Thyroid gland (tissue), 4 donors: ENCODE measurements at regions not wholly inside any gene's neighbourhood (a gene's known extent, or its start where the extent isn't known, plus 50 kb on each side); places are given as distances from the start of the nearest gene placed in this dataset.
"Not testable (repeated sequence)": the region's sequence is repeated elsewhere in the genome, so short reads cannot be mapped to it uniquely, and the experiment has no call there.

Experiments used
- DNase-seq, 2 donors: peaks; one replicate each; pipeline ENCODE4 v3.0.0-alpha.2; 2019
- H3K27ac ChIP-seq, 3 donors: fragments of 200-600 bp; sonication (generic); 1 replicate in 2 of 3; 2 replicates in 1 of 3; pipeline ENCODE4 v1.5.1; 2016 to 2019; ENCODE audit warnings: mild to moderate bottlenecking in 1 of 3, moderate library complexity in 1 of 3
- H3K27me3 ChIP-seq: fragments of 200-600 bp; sonication (generic); one replicate; pipeline ENCODE4 v1.5.1; 2019
- H3K36me3 ChIP-seq, 2 donors: fragments of 200-600 bp; sonication (generic); one replicate each; pipeline ENCODE4 v1.5.1; 2016 to 2019
- H3K4me1 ChIP-seq, 2 donors: fragments of 200-600 bp; sonication (generic); one replicate each; pipeline ENCODE4 v1.5.1; 2017 to 2019
- H3K4me3 ChIP-seq, 3 donors: fragments of 200-600 bp; sonication (generic); replicated peaks in 1 of 3; 1 replicate in 2 of 3; 2 replicates in 1 of 3; pipeline ENCODE4 v1.5.1; 2016; ENCODE audit warnings: mild to moderate bottlenecking in 1 of 3
- H3K9me3 ChIP-seq: fragments of 200-600 bp; sonication (generic); one replicate; pipeline ENCODE4 v1.5.1; 2017
- WGBS, 2 donors: methylation state at CpG; one replicate each; pipeline ENCODE4 v1.1.5; 2017; 5-methylcytosine and 5-hydroxymethylcytosine counted together
- intact Hi-C: fragments of 100-400 bp; cut with DNase I; formaldehyde crosslinking; loops from one replicate; pipeline ENCODE4 v1.15.1; 2023
- TF ChIP-seq, protein P1 (sequence below), 6 experiments: fragments of 200-600 bp in 3 of 6; fragments of 450-650 bp in 3 of 6; sonication (generic) in 3 of 6; IDR thresholded peaks; one replicate each; pipeline ENCODE4 v1.5.1; 2016 to 2019; ENCODE audit warnings: antibody characterized with exemption in 6 of 6, mild to moderate bottlenecking in 2 of 6, inconsistent platforms in 1 of 6, moderate library complexity in 1 of 6

DNA sequence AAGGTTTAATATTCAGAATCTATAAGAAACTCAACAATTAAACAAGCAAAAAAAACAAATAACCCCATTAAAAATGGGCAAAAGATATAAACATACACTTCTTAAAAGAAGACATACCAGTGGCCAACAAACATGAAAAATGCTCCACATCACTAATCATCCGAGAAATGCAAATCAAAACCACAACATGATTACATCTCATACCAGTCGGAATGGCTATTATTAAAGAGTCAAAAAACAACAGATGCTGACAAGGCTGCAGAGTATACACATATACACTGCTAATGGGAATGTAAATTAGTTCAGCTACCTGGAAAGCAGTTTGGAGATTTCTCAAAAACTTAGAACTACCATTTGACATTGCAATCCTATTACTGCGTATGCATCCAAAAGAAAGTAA, 81.4 kb upstream of the NEK3 start:
- H3K27ac ChIP-seq, DNase-seq, H3K36me3 ChIP-seq, H3K27me3 ChIP-seq, H3K4me3 ChIP-seq, intact Hi-C loops, H3K9me3 ChIP-seq, H3K4me1 ChIP-seq: not testable (repeated sequence)
- WGBS, 2 donors, result 84 to 88% methylated on average over 3 of the region's 3 CpGs

DNA sequence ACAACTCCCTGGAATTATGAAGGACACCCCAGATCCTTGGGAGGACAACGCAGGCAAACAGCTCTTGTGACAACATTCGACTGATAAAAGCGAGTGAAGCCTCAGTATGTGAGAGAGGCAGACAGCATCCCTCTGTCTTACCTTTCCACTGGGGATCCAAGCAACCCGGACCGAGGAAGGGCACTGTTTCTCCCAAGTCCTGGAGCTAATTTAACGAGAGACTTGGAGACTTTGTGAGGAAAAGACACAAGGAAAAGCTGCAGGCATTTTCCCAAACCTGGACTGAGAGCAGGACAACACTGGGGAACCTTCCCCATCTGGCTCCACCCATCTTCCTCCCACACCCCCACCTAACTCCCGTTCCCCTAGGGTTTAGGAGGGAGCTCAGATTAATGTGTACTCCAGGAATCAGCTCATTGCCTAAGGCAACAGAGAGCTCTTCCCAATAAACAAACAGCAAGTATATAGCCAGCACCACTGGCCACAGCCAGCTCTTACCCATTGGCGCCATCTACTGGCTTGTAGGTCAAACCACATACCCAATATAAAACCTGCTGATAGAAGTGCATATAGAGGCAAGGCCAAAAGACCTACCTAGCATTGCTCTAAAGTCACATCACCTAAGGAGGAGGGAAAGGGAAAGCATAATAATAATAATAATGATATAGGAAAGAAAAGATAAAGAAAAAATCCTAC, 76.7 kb upstream of the NEK3 start:
- H3K4me3 ChIP-seq, result not testable (repeated sequence)
- 0% methylated on average over 1 to 4 of the region's 8 CpGs for WGBS, 2 donors

DNA sequence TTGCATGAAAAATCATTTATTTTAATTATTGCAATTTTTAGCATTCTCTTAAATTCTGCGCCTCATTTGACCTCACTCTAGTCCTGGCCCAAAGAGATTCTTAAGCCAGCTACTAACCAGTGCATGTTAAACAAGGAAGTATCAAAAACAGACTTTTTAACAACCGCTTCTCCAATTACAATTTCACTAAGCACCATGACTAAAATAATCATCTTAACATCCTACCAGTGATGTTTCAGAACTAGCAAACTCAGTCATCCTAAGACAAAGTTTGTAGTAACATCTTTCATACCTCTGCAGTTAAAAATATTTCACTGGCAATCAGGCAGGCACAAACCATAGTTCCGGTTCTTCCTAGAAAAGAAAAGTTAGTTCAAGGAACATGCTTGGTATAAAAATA, 75.5 kb upstream of the NEK3 start:
- H3K4me1 ChIP-seq, H3K27ac ChIP-seq, DNase-seq, intact Hi-C loops, H3K27me3 ChIP-seq, H3K36me3 ChIP-seq, H3K9me3 ChIP-seq, H3K4me3 ChIP-seq: not testable (repeated sequence)
- 58 to 63% methylated on average over 3 of the region's 3 CpGs for WGBS, 2 donors

More for the DNA sequence above, 76.7 kb upstream of the NEK3 start:
- H3K4me1 ChIP-seq, H3K9me3 ChIP-seq, intact Hi-C loops, H3K27ac ChIP-seq, H3K36me3 ChIP-seq, H3K27me3 ChIP-seq: not testable (repeated sequence)
- DNase-seq, result peak; percentile 35 to 49
- TF ChIP-seq, protein P1, sequence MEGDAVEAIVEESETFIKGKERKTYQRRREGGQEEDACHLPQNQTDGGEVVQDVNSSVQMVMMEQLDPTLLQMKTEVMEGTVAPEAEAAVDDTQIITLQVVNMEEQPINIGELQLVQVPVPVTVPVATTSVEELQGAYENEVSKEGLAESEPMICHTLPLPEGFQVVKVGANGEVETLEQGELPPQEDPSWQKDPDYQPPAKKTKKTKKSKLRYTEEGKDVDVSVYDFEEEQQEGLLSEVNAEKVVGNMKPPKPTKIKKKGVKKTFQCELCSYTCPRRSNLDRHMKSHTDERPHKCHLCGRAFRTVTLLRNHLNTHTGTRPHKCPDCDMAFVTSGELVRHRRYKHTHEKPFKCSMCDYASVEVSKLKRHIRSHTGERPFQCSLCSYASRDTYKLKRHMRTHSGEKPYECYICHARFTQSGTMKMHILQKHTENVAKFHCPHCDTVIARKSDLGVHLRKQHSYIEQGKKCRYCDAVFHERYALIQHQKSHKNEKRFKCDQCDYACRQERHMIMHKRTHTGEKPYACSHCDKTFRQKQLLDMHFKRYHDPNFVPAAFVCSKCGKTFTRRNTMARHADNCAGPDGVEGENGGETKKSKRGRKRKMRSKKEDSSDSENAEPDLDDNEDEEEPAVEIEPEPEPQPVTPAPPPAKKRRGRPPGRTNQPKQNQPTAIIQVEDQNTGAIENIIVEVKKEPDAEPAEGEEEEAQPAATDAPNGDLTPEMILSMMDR (IDR thresholded peaks at IDR 0.05), result peak; percentile 39 to 75 (median 54)

GRCh38 chr13:52223063-52223462, 63.7 kb upstream of the NEK3 start:
- H3K27me3 ChIP-seq, H3K4me1 ChIP-seq, intact Hi-C loops, H3K27ac ChIP-seq, H3K4me3 ChIP-seq, H3K9me3 ChIP-seq, DNase-seq, H3K36me3 ChIP-seq: not testable (repeated sequence)
- 68 to 72% methylated on average over 1 of the region's 1 CpG for WGBS, 2 donors

- H3K27ac ChIP-seq, DNase-seq, H3K27me3 ChIP-seq, intact Hi-C loops, H3K9me3 ChIP-seq, H3K4me1 ChIP-seq, H3K36me3 ChIP-seq, H3K4me3 ChIP-seq: not testable (repeated sequence)
- 87 to 91% methylated on average over 1 of the region's 1 CpG for WGBS, 2 donors
These were observed 54.5 kb upstream of the NEK3 start for GRCh38 chr13:52213920-52214319.

DNA sequence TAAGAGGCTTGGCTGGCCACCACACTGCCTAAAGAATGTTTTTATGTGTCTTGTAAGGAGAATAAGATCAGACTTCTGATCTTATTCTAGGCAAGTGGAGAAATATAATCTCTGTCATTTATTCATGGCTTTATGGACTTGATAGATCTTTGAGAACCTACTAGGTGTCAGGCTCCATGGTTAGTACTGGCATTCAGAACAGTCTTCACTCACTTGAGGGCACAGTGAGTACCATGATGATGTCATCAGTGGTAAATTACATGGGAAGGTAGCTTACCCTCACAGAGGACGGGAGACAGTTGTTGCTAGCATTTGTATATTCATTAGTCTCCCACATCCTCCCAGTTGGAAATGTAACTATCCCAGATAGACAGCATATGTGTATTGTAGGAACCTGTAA, 53.5 kb upstream of the NEK3 start:
- DNase-seq, H3K4me1 ChIP-seq, H3K27ac ChIP-seq, intact Hi-C loops, H3K4me3 ChIP-seq, H3K27me3 ChIP-seq, H3K36me3 ChIP-seq, H3K9me3 ChIP-seq: not testable (repeated sequence)
- WGBS, 2 donors, result 64 to 78% methylated on average over 1 of the region's 1 CpG

DNA sequence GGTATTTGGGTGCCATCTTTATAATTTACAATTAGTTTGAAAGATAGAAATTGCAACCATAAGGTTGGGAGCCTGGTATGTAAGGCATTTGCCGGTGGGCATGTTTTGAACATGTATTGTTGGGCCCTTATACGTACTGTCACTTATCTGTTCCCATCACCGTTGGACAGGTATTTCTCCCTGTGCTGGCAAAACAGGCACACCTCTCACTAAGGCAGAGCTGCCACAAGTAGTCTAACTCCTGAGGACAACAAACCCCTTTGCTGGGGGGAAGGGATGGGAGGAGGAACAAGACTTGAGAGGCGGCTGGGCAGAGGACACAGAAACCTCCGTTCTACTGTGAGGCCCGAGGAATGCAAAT, 52.0 kb upstream of the NEK3 start:
- H3K4me1 ChIP-seq, H3K4me3 ChIP-seq, H3K27me3 ChIP-seq, DNase-seq, intact Hi-C loops, H3K27ac ChIP-seq, H3K9me3 ChIP-seq, H3K36me3 ChIP-seq: not testable (repeated sequence)
- WGBS, 2 donors, result 63 to 69% methylated on average over 6 of the region's 6 CpGs

DNA sequence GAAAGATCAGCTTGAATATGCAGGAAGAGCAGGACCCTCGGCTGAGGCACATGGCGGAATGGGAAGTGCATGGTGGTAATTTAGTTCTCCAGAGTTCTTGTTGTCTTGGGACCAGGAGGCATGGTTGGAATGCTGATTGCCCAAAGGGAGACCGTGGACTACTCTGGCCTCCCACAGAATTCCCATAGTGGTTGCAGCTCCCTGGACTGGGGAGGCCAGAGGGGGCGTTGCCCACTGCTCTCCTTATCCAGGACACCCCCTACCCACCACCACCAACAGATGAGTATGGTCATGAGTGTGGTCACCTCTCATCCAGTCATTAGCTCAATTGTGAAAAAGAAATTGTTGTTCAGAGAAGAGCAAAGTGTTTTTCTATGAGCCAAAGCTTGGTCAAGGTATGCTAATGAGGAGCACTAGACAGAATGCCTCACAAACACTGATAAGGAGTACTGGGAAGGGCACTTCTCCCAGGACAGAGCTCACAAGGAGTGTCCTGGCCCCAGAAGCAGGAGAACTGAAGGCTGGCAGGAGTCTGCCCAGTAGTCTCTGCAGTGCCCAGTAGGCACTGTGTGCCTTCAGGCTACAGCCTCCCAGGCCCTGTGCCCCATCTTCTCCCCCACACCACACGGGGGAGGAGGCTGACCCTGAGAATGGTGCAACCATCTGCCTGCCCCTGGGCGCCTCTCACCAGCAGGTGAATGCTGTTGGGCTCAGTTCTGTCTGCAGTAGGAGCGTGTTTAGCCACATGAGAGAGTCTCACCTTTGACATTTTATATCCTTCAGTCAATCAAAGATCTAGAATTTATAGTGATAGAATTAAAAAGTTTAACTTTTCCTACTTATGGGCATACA, 51.4 kb upstream of the NEK3 start:
- H3K27me3 ChIP-seq, H3K4me3 ChIP-seq, H3K27ac ChIP-seq, DNase-seq, H3K36me3 ChIP-seq, H3K9me3 ChIP-seq, intact Hi-C loops, H3K4me1 ChIP-seq: not testable (repeated sequence)
- WGBS, 2 donors, result 88 to 90% methylated on average over 6 to 7 of the region's 7 CpGs
